HG03095 (cell line): ENCODE measurements at regions not wholly inside any gene's neighbourhood (a gene's known extent, or its start where the extent isn't known, plus 50 kb on each side); places are given as distances from the start of the nearest gene placed in this dataset.
"Not testable (repeated sequence)": the region's sequence is repeated elsewhere in the genome, so short reads cannot be mapped to it uniquely, and the experiment has no call there.

ENCODE experiments used
- ATAC-seq: cut with Tn5 transposase; IDR thresholded peaks from one replicate; pipeline ENCODE4 v1.9.1; 2021; ENCODE audit warnings: moderate library complexity; ENCODE audit not compliant: unreplicated experiment

- no peak for ATAC-seq
These were observed 59.4 kb upstream of the TLL1 start for GRCh38 chr4:165813606-165814005.

- no peak for ATAC-seq
These were observed 58.6 kb upstream of the TLL1 start for GRCh38 chr4:165814256-165815020.

- ATAC-seq, result not testable (repeated sequence)
These were observed 53.9 kb upstream of the TLL1 start for GRCh38 chr4:165819126-165819525.
